Thyroid gland (tissue), 4 donors: ENCODE measurements at regions not wholly inside any gene's neighbourhood (a gene's known extent, or its start where the extent isn't known, plus 50 kb on each side); places are given as distances from the start of the nearest gene placed in this dataset. TPM values are rescaled to one million over a fixed set of nuclear protein-coding genes. Genes with fewer than 3 reads are reported as not detected.

ENCODE experiments used
- DNase-seq, 2 donors: peaks; one replicate each; pipeline ENCODE4 v3.0.0-alpha.2; 2019
- H3K27ac ChIP-seq, 3 donors: fragments of 200-600 bp; sonication (generic); 1 replicate in 2 of 3; 2 replicates in 1 of 3; pipeline ENCODE4 v1.5.1; 2016 to 2019; ENCODE audit warnings: mild to moderate bottlenecking in 1 of 3, moderate library complexity in 1 of 3
- H3K27me3 ChIP-seq: fragments of 200-600 bp; sonication (generic); one replicate; pipeline ENCODE4 v1.5.1; 2019
- H3K36me3 ChIP-seq, 2 donors: fragments of 200-600 bp; sonication (generic); one replicate each; pipeline ENCODE4 v1.5.1; 2016 to 2019
- H3K4me1 ChIP-seq, 2 donors: fragments of 200-600 bp; sonication (generic); one replicate each; pipeline ENCODE4 v1.5.1; 2017 to 2019
- H3K4me3 ChIP-seq, 3 donors: fragments of 200-600 bp; sonication (generic); replicated peaks in 1 of 3; 1 replicate in 2 of 3; 2 replicates in 1 of 3; pipeline ENCODE4 v1.5.1; 2016; ENCODE audit warnings: mild to moderate bottlenecking in 1 of 3
- H3K9me3 ChIP-seq: fragments of 200-600 bp; sonication (generic); one replicate; pipeline ENCODE4 v1.5.1; 2017
- POLR2A ChIP-seq, 2 donors: fragments of 450-650 bp; IDR thresholded peaks; one replicate each; pipeline ENCODE4 v1.6.1; 2017; ENCODE audit warnings: antibody characterized with exemption in 2 of 2, mild to moderate bottlenecking in 2 of 2, moderate library complexity in 1 of 2
- WGBS, 2 donors: methylation state at CpG; one replicate each; pipeline ENCODE4 v1.1.5; 2017; 5-methylcytosine and 5-hydroxymethylcytosine counted together
- intact Hi-C: fragments of 100-400 bp; cut with DNase I; formaldehyde crosslinking; loops from one replicate; pipeline ENCODE4 v1.15.1; 2023
- small RNA-seq: library from RNA; depleted of rRNA; stranded (forward); fragments of <200 nt; gene quantifications from one replicate; pipeline ENCODE3, GENCODE V24; 2016
- TF ChIP-seq, protein P1 (sequence below), 6 experiments: fragments of 200-600 bp in 3 of 6; fragments of 450-650 bp in 3 of 6; sonication (generic) in 3 of 6; IDR thresholded peaks; one replicate each; pipeline ENCODE4 v1.5.1; 2016 to 2019; ENCODE audit warnings: antibody characterized with exemption in 6 of 6, mild to moderate bottlenecking in 2 of 6, inconsistent platforms in 1 of 6, moderate library complexity in 1 of 6

DNA sequence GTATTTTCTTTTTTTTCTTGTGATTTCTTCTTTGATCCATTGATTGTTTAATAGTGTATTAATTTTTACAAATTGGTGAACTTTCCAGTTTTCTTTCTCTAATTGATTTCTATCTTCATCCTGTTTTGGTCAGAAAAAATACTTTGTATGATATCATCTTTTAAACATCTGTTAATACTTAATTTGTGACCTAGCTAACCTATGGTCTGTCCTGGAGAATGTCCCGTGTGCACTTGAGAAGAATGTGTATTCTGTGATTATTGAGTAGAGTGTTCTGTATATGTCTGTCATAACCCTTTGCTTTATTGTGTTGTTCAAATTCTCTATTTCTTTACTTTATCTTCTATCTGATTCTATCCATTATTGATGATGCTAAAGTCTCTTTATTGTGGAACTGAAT is 65.8 kb upstream of the ZEB1 start:
- no peaks in the 10 kb centered on the region for H3K36me3 ChIP-seq
- no peaks in the 10 kb centered on the region for H3K9me3 ChIP-seq
- 62 to 82% methylated on average over 1 of the region's 1 CpG for WGBS, 2 donors
- H3K27me3 ChIP-seq: no peaks in the 10 kb centered on the region
- intact Hi-C loops: no loop called here
- TF ChIP-seq, protein P1, sequence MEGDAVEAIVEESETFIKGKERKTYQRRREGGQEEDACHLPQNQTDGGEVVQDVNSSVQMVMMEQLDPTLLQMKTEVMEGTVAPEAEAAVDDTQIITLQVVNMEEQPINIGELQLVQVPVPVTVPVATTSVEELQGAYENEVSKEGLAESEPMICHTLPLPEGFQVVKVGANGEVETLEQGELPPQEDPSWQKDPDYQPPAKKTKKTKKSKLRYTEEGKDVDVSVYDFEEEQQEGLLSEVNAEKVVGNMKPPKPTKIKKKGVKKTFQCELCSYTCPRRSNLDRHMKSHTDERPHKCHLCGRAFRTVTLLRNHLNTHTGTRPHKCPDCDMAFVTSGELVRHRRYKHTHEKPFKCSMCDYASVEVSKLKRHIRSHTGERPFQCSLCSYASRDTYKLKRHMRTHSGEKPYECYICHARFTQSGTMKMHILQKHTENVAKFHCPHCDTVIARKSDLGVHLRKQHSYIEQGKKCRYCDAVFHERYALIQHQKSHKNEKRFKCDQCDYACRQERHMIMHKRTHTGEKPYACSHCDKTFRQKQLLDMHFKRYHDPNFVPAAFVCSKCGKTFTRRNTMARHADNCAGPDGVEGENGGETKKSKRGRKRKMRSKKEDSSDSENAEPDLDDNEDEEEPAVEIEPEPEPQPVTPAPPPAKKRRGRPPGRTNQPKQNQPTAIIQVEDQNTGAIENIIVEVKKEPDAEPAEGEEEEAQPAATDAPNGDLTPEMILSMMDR (IDR thresholded peaks at IDR 0.05): no peak
- TF ChIP-seq POLR2A (IDR thresholded peaks at IDR 0.05): no peak
- DNase-seq: no peak
- no peak overlapping the region for H3K27ac ChIP-seq
- no peaks in the 10 kb centered on the region for H3K4me1 ChIP-seq
- no peak overlapping the region for H3K4me3 ChIP-seq

DNA sequence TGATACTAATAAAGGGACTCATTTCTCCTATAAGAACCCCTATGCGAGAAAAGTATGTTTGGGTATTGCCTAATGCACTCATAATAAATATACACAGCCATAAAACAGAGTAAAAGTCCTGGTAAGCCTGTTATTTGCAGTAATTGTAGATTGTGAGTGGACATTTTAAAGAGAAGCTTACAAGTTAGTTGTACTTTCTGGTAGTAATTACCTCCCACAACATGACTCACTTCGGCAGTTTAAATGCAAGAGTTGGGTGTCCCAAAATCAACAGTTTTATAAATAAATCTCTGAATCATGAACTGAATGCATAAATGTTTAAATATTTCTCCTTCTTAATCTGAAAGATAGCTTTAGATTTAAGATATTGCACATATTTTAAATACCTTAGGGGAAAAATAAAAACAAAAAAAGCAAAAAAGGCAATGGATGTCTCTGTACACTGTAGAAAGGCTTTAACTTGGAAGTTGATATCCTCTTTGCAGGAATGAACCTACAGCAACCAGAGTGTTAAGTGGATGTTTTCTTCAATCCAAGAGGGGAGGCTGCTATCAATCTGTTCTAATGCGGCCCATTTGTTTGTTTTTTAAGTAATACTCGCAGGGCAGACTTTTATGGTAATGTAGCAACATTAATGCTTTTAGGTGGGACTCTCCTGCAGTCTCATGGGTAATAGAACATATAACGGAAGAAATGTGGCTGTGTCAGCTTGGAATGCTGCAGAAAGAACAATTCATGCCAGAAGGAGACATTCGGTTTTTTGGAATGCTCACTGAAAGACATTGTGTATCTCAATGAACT is 57.3 kb upstream of the ZEB1 start:
- no peak for TF ChIP-seq POLR2A (IDR thresholded peaks at IDR 0.05)
- TF ChIP-seq, protein P1 (IDR thresholded peaks at IDR 0.05): no peak
- Histone ChIP-seq H3K4me1 (no peaks in the 10 kb centered on the region), H3K4me3 (no peak overlapping the region), H3K27ac (no peak overlapping the region), H3K9me3 (no peaks in the 10 kb centered on the region), H3K27me3 (no peaks in the 10 kb centered on the region), H3K36me3 (no peaks in the 10 kb centered on the region)
- DNase-seq: no peak
- whole genome bisulfite sequencing, 2 donors: 73 to 77% methylated on average over 6 of the region's 6 CpGs
- intact Hi-C loops: no loop called here

DNA sequence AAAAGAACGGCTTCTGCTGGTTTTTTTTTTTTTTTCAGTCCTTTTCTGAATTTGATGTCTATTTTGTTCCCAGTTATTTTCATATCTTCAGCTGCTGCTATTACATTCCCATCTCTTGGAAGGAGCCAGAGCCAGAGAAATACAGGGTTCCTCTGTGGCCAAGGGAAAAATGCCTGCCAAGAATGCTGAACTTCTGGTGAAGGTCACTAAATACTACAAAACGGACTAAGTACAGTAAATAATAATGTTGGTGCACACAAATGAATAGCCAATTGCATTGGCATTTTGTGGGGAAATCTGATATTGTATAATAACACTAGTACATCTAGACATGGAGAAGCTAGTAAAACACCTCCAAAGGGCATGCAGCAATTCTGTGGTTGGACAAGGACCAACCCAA is 56.3 kb upstream of the ZEB1 start:
- Histone ChIP-seq H3K27ac (peak overlapping the region in 1 of 3 donors; percentile 8), H3K4me3 (no peak overlapping the region)

DNA sequence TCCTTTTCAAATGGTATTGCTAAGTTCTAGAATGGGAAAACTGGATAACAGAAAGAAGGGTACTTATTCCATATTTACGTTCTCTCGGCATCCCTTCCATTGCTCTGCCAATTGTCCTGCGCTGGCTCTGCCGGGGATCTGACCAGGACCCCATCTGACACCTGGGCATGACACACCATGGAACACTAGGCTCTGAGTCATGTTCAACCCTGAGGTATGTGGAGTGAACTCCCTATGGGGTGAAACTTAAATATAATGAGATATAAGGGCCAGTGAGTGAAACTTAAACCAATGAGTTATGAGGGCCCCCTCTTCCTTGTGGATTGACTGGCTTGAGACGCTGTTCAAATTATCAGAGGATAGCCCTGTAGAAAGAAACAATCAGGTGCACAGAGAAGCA is 55.1 kb upstream of the ZEB1 start:
- Histone ChIP-seq H3K27ac (no peak overlapping the region), H3K4me1 (no peaks in the 10 kb centered on the region), H3K9me3 (no peaks in the 10 kb centered on the region), H3K27me3 (no peaks in the 10 kb centered on the region), H3K4me3 (no peak overlapping the region), H3K36me3 (no peaks in the 10 kb centered on the region)
- WGBS, 2 donors: 91 to 94% methylated on average over 5 of the region's 5 CpGs
- intact Hi-C loops: no loop called here
- DNase-seq: no peak
- TF ChIP-seq POLR2A (IDR thresholded peaks at IDR 0.05): no peak

More for the DNA sequence above, 56.3 kb upstream of the ZEB1 start:
- H3K36me3 ChIP-seq: no peaks in the 10 kb centered on the region
- H3K27me3 ChIP-seq: no peaks in the 10 kb centered on the region
- DNase-seq: no peak
- intact Hi-C loops: no loop called here
- WGBS, 2 donors: 75 to 77% methylated on average over 2 of the region's 2 CpGs
- no peaks in the 10 kb centered on the region for H3K4me1 ChIP-seq
- no peaks in the 10 kb centered on the region for H3K9me3 ChIP-seq
- TF ChIP-seq, protein P1 (IDR thresholded peaks at IDR 0.05): no peak
- TF ChIP-seq POLR2A (IDR thresholded peaks at IDR 0.05): no peak

DNA sequence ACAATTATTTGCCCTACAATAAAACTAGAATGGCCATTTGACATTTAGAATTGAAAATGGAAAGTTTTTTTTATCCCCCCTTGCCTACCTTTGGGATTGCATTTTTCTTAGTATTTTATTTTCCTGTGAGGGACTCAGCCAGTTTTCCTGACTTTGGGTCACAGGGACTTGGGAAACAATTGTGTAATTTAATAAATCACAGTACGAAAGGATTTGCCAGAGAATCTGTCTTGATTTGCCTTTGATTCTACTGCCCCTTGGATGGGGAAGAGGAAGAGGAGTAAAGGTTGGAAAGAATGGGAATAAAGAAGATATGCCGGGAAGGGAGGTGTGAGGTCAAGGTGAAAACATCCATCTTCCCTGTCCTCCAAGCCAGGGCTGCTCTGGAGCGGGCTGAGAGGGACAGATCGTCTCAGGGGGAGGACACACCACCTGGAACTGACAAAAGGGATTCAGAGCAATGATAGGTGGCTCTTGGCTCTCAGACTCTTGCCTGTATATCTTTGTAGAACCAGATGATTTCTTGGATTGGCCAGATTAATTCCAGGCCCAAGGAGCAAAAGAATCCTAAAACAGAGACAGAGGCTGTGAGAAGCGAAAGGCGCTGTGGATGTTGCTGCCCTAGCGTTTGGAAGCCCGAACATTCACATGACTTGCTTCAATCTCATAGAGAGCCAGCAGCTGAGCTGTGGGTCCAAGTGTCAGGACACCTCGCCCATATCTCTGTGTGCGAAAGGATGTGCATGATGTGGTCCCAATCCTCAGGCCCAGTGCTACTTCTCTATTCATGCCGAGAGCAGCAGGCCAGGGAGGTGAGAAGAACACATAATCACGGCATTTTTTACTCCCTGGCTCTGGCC is 50.3 kb upstream of the ZEB1 start:
- Histone ChIP-seq H3K4me1 (no peaks in the 10 kb centered on the region), H3K4me3 (no peak overlapping the region), H3K36me3 (no peaks in the 10 kb centered on the region), H3K27me3 (no peaks in the 10 kb centered on the region), H3K27ac (no peak overlapping the region), H3K9me3 (no peaks in the 10 kb centered on the region)
- intact Hi-C loops: no loop called here
- TF ChIP-seq, protein P1 (IDR thresholded peaks at IDR 0.05): no peak
- TF ChIP-seq POLR2A (IDR thresholded peaks at IDR 0.05): no peak
- 82 to 87% methylated on average over 12 of the region's 12 CpGs for WGBS, 2 donors
- DNase-seq: no peak

Small RNA genes lying in the stretch of these regions (small RNA-seq; reads per million reads assigned to genes)
- not detected for gene RNA5SP309
